HT-29 (cell line): ENCODE measurements at regions not wholly inside any gene's neighbourhood (a gene's known extent, or its start where the extent isn't known, plus 50 kb on each side); places are given as distances from the start of the nearest gene placed in this dataset.
"Not testable (repeated sequence)": the region's sequence is repeated elsewhere in the genome, so short reads cannot be mapped to it uniquely, and the experiment has no call there.

ENCODE experiments used
- DNase-seq: peaks from one replicate; pipeline ENCODE4 v3.0.0-alpha.2; 2015; ENCODE audit warnings: low spot score

- no peak for DNase-seq
Observed at GRCh38 chr6:169014211-169015197, 239.1 kb downstream of the THBS2 start.

- no peak for DNase-seq
Observed at GRCh38 chr6:169009628-169010027, 244.0 kb downstream of the THBS2 start.

GRCh38 chr6:169008641-169009257 lies 244.9 kb downstream of the THBS2 start:
- DNase-seq = no peak

- no peak for DNase-seq
Observed at GRCh38 chr6:169005166-169005565, 248.5 kb downstream of the THBS2 start.

GRCh38 chr6:169000022-169000421 lies 253.6 kb downstream of the THBS2 start:
- no peak for DNase-seq

GRCh38 chr6:168999392-168999791 lies 254.3 kb downstream of the THBS2 start:
- DNase-seq = no peak

- no peak for DNase-seq
Observed at GRCh38 chr6:168996356-168996625, 257.4 kb downstream of the THBS2 start.

- no peak for DNase-seq
Observed at GRCh38 chr6:168995526-168996355, 257.9 kb downstream of the THBS2 start.

- no peak for DNase-seq
Observed at GRCh38 chr6:168994956-168995355, 258.7 kb downstream of the THBS2 start.

GRCh38 chr6:168992446-168993144 lies 261.1 kb downstream of the THBS2 start:
- DNase-seq = no peak

- DNase-seq = not testable (repeated sequence)
Observed at GRCh38 chr6:168991695-168992094, 262.0 kb downstream of the THBS2 start.

- no peak for DNase-seq
Observed at GRCh38 chr6:168990019-168990751, 263.5 kb downstream of the THBS2 start.

- no peak for DNase-seq
Observed at GRCh38 chr6:168989421-168989820, 264.2 kb downstream of the THBS2 start.

GRCh38 chr6:168988801-168989200 lies 264.8 kb downstream of the THBS2 start:
- DNase-seq = no peak

- no peak for DNase-seq
Observed at GRCh38 chr6:168988280-168988679, 265.4 kb downstream of the THBS2 start.

GRCh38 chr6:168985705-168986104 lies 267.9 kb downstream of the THBS2 start:
- no peak for DNase-seq

- DNase-seq = no peak
Observed at GRCh38 chr6:168983925-168984324, 269.7 kb downstream of the THBS2 start.

- no peak for DNase-seq
Observed at GRCh38 chr6:168981187-168981586, 272.5 kb downstream of the THBS2 start.

- no peak for DNase-seq
Observed at GRCh38 chr6:168979254-168979653, 274.4 kb downstream of the THBS2 start.

- no peak for DNase-seq
Observed at GRCh38 chr6:168972128-168972527, 281.5 kb downstream of the THBS2 start.

- DNase-seq = no peak
Observed at GRCh38 chr6:168971549-168971948, 282.1 kb downstream of the THBS2 start.
